ENCODE measurements at regions not wholly inside any gene's neighbourhood (a gene's known extent, or its start where the extent isn't known, plus 50 kb on each side); places are given as distances from the start of the nearest gene placed in this dataset.

DNA sequence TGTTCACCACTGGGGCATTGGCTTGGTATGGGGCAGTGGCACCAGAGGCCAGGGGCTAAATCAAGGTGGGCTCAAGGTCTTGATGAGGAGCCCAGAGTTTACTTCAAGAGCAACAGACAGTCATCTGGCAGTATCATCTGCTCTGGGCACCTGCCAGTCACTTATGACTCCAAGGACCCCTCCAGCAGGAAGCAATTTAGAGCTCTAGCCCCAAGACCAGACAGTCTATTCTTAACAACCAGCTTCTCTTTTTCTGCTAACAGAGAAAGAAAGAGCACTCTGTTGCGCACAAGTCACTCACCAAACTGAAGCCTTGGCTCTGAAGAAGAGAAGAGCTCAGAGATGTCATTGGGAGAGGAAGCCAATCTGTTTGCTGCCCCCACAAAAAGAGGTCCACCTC is 309.2 kb downstream of the HS3ST1 start:
- no peak overlapping the region for H2BK15ac ChIP-seq (ENCODE audit: low read depth, low read length)
- in situ Hi-C loops (cut with MboI; ENCODE audit: low sequenced_read_pairs) (no loop called here), intact Hi-C loops (cut with micrococcal nuclease) (no loop called here), dilution Hi-C loops (cut with HindIII; ENCODE audit: low sequenced_read_pairs, unreplicated experiment) (no loop called here)
- BruUV-seq (replicated peaks): no TSS peak
- H2BK120ac ChIP-seq (ENCODE audit: low read depth, low read length): no peak overlapping the region
- H3K4me1 ChIP-seq (ENCODE audit: control insufficient read depth, insufficient read depth, low read length): no peaks in the 10 kb centered on the region
- H3K27me3 ChIP-seq (ENCODE audit: control insufficient read depth, insufficient read depth, low read length): no peaks in the 10 kb centered on the region
- H2BK5ac ChIP-seq (ENCODE audit: low read depth, low read length, poor library complexity, severe bottlenecking): no peak overlapping the region
- POLR2A ChIA-PET (ENCODE audit: unreplicated experiment): no interaction called here
- H3K9me3 ChIP-seq (ENCODE audit: control insufficient read depth, insufficient read depth, low read length): peaks cover 8% of the 10 kb centered on the region; the same call in 1 of the 2 replicates
- no peak for DNase-seq
- H4K8ac ChIP-seq (ENCODE audit: low read depth in 2 of 2, low read length in 2 of 2): no peak overlapping the region
- H2AFZ ChIP-seq (replicated peaks; ENCODE audit: low read length, poor library complexity): no peak overlapping the region
- no peak for ATAC-seq (ENCODE audit: low read depth)
- H2AK5ac ChIP-seq (ENCODE audit: low read depth, low read length): no peak overlapping the region
- H3K9ac ChIP-seq (ENCODE audit: low read depth, low read length): no peak overlapping the region
- no peaks in the 10 kb centered on the region for H4K20me1 ChIP-seq (ENCODE audit: insufficient read depth, low read length)
- H4K5ac ChIP-seq (ENCODE audit: low read depth, low read length): no peak overlapping the region
- no CpG with 5 or more reads among the region's 1 CpG for WGBS, 2 experiments (ENCODE audit: extremely low coverage in 2 of 2, insufficient read length in 1 of 2)
- no peak overlapping the region for H3K4ac ChIP-seq (ENCODE audit: low read depth, low read length)
- no peaks in the 10 kb centered on the region for H3K36me3 ChIP-seq (ENCODE audit: control insufficient read depth, insufficient read depth, low read length)
- no peak overlapping the region for H2AK9ac ChIP-seq (replicated peaks; ENCODE audit: low read depth, low read length, poor library complexity)
- H3K14ac ChIP-seq (replicated peaks; ENCODE audit: low read depth, low read length): no peak overlapping the region
- CTCF ChIA-PET: no interaction called here
- H3K56ac ChIP-seq (ENCODE audit: extremely low read depth, insufficient read depth, low read length): no peak overlapping the region
- H3K4me2 ChIP-seq (ENCODE audit: low read depth, low read length): no peak overlapping the region
- no peak overlapping the region for H2BK20ac ChIP-seq (ENCODE audit: low read depth, low read length)
- H3K18ac ChIP-seq (ENCODE audit: low read depth, low read length): no peak overlapping the region
- H4K91ac ChIP-seq (ENCODE audit: insufficient read depth, low read depth, low read length): no peak overlapping the region
- TF ChIP-seq MXI1 (IDR thresholded peaks at IDR 0.05; ENCODE audit: borderline replicate concordance, low read depth, low read length): no peak
- no peak for TF ChIP-seq MAZ (IDR thresholded peaks at IDR 0.05; ENCODE audit: borderline replicate concordance, low read depth, low read length)
- TF ChIP-seq ELK1 (IDR thresholded peaks at IDR 0.05; ENCODE audit: borderline replicate concordance, low read depth, low read length): no peak
- TF ChIP-seq RAD21 (IDR thresholded peaks at IDR 0.05; ENCODE audit: low read length): no peak
- TF ChIP-seq SMC3 (IDR thresholded peaks at IDR 0.05; ENCODE audit: low read depth, low read length): no peak
- no peak for TF ChIP-seq CEBPB (IDR thresholded peaks at IDR 0.05; ENCODE audit: low read depth, low read length)
- H3K9me1 ChIP-seq (ENCODE audit: insufficient read depth, low read length): no peaks in the 10 kb centered on the region
- H3K23ac ChIP-seq (ENCODE audit: low read depth, low read length): no peak overlapping the region
- H3K79me1 ChIP-seq (ENCODE audit: low read depth in 1 of 2, low read length in 2 of 2): no peaks in the 10 kb centered on the region
- H3K27ac ChIP-seq (ENCODE audit: insufficient read depth, low read length): no peak overlapping the region
- H3K4me3 ChIP-seq (ENCODE audit: insufficient read depth, low read depth, low read length): no peak overlapping the region

All from IMR-90 (cell line).